Fibroblast of skin of back (primary cell): ENCODE measurements at regions not wholly inside any gene's neighbourhood (a gene's known extent, or its start where the extent isn't known, plus 50 kb on each side); places are given as distances from the start of the nearest gene placed in this dataset.
A peak's percentile ranks its signal among the peaks of the same experiment; 100 is the strongest.

Source experiments
- DNase-seq: peaks from one replicate; pipeline ENCODE4 v3.0.0-alpha.2; 2013

GRCh38 chr3:79928687-79929408 is 161.1 kb upstream of the ROBO1 start:
- DNase-seq, result no peak

DNA sequence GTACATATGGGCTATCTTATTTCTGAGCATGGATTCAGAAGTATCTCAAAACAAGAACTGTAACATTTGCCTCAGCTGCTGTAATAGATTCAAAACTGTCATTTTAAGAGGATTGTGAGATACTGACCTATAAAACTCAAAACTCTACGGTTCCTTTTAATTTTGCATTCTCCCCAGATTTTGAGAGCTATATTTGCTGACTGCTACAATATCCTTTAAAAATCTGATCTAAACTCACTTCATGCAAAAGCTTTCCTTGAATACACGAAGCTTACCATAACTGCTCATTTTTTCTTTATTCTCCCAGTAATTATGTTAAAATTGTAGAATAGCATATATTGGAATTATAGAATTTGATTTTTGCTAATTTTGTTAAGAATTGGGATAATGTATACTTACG is 158.7 kb upstream of the ROBO1 start:
- no peak for DNase-seq

GRCh38 chr3:79922633-79923032 is 154.8 kb upstream of the ROBO1 start:
- no peak for DNase-seq

GRCh38 chr3:79917561-79917960 is 149.8 kb upstream of the ROBO1 start:
- no peak for DNase-seq

- DNase-seq, result no peak
These were observed 142.5 kb upstream of the ROBO1 start for GRCh38 chr3:79910337-79910736.

DNA sequence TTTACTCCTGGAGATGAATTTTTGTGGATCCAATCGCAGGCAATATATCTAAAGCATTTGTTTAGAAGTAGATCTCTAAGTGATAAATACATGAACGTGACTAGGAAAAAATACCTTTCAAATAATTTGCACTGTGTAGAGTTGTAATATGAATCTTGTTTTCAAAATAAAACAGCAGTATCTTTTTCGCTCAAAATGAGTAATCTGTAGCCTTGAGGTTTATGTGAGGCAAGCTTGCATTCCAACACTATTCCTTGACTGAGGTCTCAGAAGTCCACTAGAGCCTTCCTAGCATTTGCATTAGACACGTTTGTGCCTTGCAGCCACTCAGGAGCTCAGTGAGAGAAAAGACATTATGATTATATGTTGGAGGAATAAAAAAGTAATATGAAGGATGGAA is 138.3 kb upstream of the ROBO1 start:
- no peak for DNase-seq

GRCh38 chr3:79902151-79902550 is 134.4 kb upstream of the ROBO1 start:
- DNase-seq, result no peak

- no peak for DNase-seq
These were observed 131.1 kb upstream of the ROBO1 start for GRCh38 chr3:79898907-79899306.

- no peak for DNase-seq
These were observed 128.3 kb upstream of the ROBO1 start for GRCh38 chr3:79896086-79896485.

DNA sequence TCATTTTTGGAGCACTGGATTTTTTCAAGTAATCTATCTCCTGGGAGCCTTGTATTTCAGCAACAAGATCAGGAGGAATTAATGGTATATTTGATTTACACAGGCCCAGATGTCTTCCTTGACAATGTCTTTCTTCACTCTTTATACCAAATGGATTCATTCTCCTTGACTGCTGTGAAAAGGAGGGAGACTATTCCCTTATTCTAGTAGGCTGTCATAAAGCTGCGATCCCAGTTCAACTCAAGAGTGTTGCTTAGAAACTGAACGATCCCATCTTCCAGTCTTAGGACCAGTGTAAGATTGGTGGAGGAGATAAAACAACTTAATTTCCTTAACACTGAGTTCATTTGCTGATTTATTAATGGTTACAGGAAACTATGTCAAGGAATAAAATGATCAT is 119.4 kb upstream of the ROBO1 start:
- DNase-seq, result no peak

GRCh38 chr3:79886204-79886603 is 118.4 kb upstream of the ROBO1 start:
- no peak for DNase-seq

GRCh38 chr3:79885407-79885806 is 117.6 kb upstream of the ROBO1 start:
- no peak for DNase-seq

- no peak for DNase-seq
These were observed 116.6 kb upstream of the ROBO1 start for GRCh38 chr3:79884354-79884753.

DNA sequence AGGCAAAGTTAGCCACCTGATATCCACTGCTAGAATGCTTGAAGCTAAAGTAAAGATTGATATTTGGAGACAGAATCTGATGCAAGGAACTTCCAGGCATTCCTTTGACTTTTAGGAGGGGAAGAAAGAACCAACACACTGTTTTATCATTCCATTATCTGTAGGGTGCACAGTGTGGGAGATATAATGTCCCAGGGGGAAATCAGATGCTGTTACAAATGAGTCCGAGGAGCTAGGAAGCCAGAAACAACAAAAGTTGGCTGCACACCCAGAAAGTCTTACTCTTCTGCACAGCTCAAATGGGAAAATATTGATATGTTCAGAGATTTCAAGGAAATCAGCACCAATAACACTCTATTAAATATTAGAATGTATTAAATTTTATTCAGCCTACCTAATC is 113.6 kb upstream of the ROBO1 start:
- peak; percentile 23 for DNase-seq

DNA sequence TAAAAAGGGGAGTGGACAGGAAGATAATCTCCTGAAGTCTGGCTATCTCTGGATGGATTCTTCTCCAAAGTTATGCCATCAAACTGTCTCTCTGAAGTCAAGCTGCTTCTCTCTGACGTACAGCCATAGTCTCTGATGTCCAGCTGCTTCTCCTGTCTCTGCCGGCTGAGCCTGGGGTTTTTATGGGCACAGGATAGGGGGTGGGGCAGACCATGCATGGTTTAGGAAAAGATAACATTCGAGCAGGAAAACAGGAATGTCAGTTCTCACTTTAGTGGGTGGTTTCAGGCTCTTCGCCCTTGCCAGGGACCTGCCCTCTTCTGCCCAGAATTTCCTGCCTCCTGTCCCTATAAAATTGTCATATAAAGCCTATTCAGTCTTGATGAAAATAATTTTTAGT is 110.9 kb upstream of the ROBO1 start:
- no peak for DNase-seq

- DNase-seq, result no peak
These were observed 106.8 kb upstream of the ROBO1 start for GRCh38 chr3:79874646-79875045.

GRCh38 chr3:79872483-79872882 is 104.7 kb upstream of the ROBO1 start:
- peak; percentile 93 for DNase-seq

- DNase-seq, result peak; percentile 59
These were observed 103.9 kb upstream of the ROBO1 start for GRCh38 chr3:79871656-79872055.

- no peak for DNase-seq
These were observed 102.5 kb upstream of the ROBO1 start for GRCh38 chr3:79870313-79870620.

GRCh38 chr3:79869461-79870312 is 101.9 kb upstream of the ROBO1 start:
- DNase-seq, result peak; percentile 54

GRCh38 chr3:79866162-79866561 is 98.4 kb upstream of the ROBO1 start:
- no peak for DNase-seq

GRCh38 chr3:79864077-79864476 is 96.3 kb upstream of the ROBO1 start:
- no peak for DNase-seq

- DNase-seq, result no peak
These were observed 81.1 kb upstream of the ROBO1 start for GRCh38 chr3:79848876-79849275.

GRCh38 chr3:79847928-79848327 is 80.1 kb upstream of the ROBO1 start:
- no peak for DNase-seq
